Left renal pelvis (tissue), 4 donors: ENCODE measurements at regions not wholly inside any gene's neighbourhood (a gene's known extent, or its start where the extent isn't known, plus 50 kb on each side); places are given as distances from the start of the nearest gene placed in this dataset.
"Not testable (repeated sequence)": the region's sequence is repeated elsewhere in the genome, so short reads cannot be mapped to it uniquely, and the experiment has no call there.

Experiments used
- DNase-seq, 4 donors: peaks; one replicate each; pipeline ENCODE4 v3.0.0-alpha.2; 2013; ENCODE audit warnings: low read depth in 4 of 4, low spot score in 3 of 4

- DNase-seq, result no peak
Measured at GRCh38 chr6:15936503-15936902, 192.4 kb upstream of the MYLIP start.

- DNase-seq, result no peak
Measured at GRCh38 chr6:15935661-15936060, 193.2 kb upstream of the MYLIP start.

GRCh38 chr6:15931697-15932096 is 197.2 kb upstream of the MYLIP start:
- DNase-seq, result not testable (repeated sequence)

- DNase-seq, result no peak
Measured at GRCh38 chr6:15930207-15930606, 198.7 kb upstream of the MYLIP start.

- DNase-seq, result no peak
Measured at GRCh38 chr6:15929685-15930084, 199.2 kb upstream of the MYLIP start.

GRCh38 chr6:15927531-15928225 is 201.2 kb upstream of the MYLIP start:
- DNase-seq, result no peak

GRCh38 chr6:15926256-15926655 is 202.6 kb upstream of the MYLIP start:
- DNase-seq, result no peak

GRCh38 chr6:15924893-15925292 is 204.0 kb upstream of the MYLIP start:
- DNase-seq, result no peak

GRCh38 chr6:15922510-15923250 is 206.2 kb upstream of the MYLIP start:
- DNase-seq, result no peak

GRCh38 chr6:15921243-15921642 is 207.6 kb upstream of the MYLIP start:
- DNase-seq, result no peak

- no peak for DNase-seq
Measured at GRCh38 chr6:15916581-15916980, 212.3 kb upstream of the MYLIP start.

- no peak for DNase-seq
Measured at GRCh38 chr6:15915508-15916178, 213.2 kb upstream of the MYLIP start.

- DNase-seq, result no peak
Measured at GRCh38 chr6:15914553-15914952, 214.3 kb upstream of the MYLIP start.

- DNase-seq, result no peak
Measured at GRCh38 chr6:15913573-15913972, 215.3 kb upstream of the MYLIP start.

GRCh38 chr6:15912505-15913400 is 216.1 kb upstream of the MYLIP start:
- no peak for DNase-seq

- DNase-seq, result no peak
Measured at GRCh38 chr6:15911753-15912504, 217.0 kb upstream of the MYLIP start.

GRCh38 chr6:15909290-15910070 is 219.4 kb upstream of the MYLIP start:
- no peak for DNase-seq

- DNase-seq, result no peak
Measured at GRCh38 chr6:15908871-15909270, 220.0 kb upstream of the MYLIP start.

- no peak for DNase-seq
Measured at GRCh38 chr6:15907914-15908518, 220.9 kb upstream of the MYLIP start.
